OCI-LY7 (cell line): ENCODE measurements at regions not wholly inside any gene's neighbourhood (a gene's known extent, or its start where the extent isn't known, plus 50 kb on each side); places are given as distances from the start of the nearest gene placed in this dataset.

Experiments
- BruUV-seq: library from RNA; stranded (reverse); fragments of 400-500 nt; replicated peaks from 2 replicates; lab custom pipeline; 2021; lab: Mats Ljungman, UMichigan
- CTCF ChIA-PET: fragments of 300-600 bp; sonication (Branson Sonifier 250); formaldehyde crosslinking; loops from one replicate; lab custom pipeline; 2022; ENCODE audit warnings: antibody characterized with exemption; ENCODE audit not compliant: unreplicated experiment; lab: Charles Lee
- POLR2A ChIA-PET: fragments of 300-600 bp; sonication (Branson Sonifier 250); formaldehyde crosslinking; loops from one replicate; lab custom pipeline; 2022; ENCODE audit warnings: antibody characterized with exemption; lab: Charles Lee
- DNase-seq: peaks from one replicate; pipeline ENCODE4 v3.0.0-alpha.2; 2015; ENCODE audit warnings: low spot score
- H2AFZ ChIP-seq: fragments of 200-600 bp; sonication (generic), shearing (Covaris generic); 2 replicates; pipeline ENCODE4 v1.6.1; 2014; ENCODE audit warnings: mild to moderate bottlenecking, antibody characterized with exemption, low read length, moderate library complexity
- H3K27ac ChIP-seq: fragments of 200-600 bp; sonication (generic); 2 replicates; pipeline ENCODE4 v1.5.1; 2014; ENCODE audit warnings: mixed run types, low read depth, mild to moderate bottlenecking, moderate library complexity, low read length, inconsistent platforms; ENCODE audit not compliant: poor library complexity, severe bottlenecking
- H3K36me3 ChIP-seq: fragments of 200-600 bp; sonication (generic); 2 replicates; pipeline ENCODE4 v1.6.1; 2014; ENCODE audit warnings: mild to moderate bottlenecking, antibody characterized with exemption, low read length, moderate library complexity, mixed read lengths; ENCODE audit not compliant: insufficient read depth
- H3K4me1 ChIP-seq: fragments of 200-600 bp; sonication (generic); 2 replicates; pipeline ENCODE4 v1.5.1; 2014; ENCODE audit warnings: mild to moderate bottlenecking, low read length; ENCODE audit not compliant: insufficient read depth, poor library complexity, severe bottlenecking
- H3K4me2 ChIP-seq: fragments of 200-600 bp; sonication (generic); 2 replicates; pipeline ENCODE4 v1.6.1; 2014; ENCODE audit warnings: mild to moderate bottlenecking, low read length
- H3K4me3 ChIP-seq: fragments of 200-600 bp; sonication (generic); 2 replicates; pipeline ENCODE4 v1.5.1; 2014; ENCODE audit warnings: mild to moderate bottlenecking, low read depth, low read length; ENCODE audit not compliant: poor library complexity, severe bottlenecking
- H3K79me2 ChIP-seq: fragments of 200-600 bp; sonication (generic); 2 replicates; pipeline ENCODE4 v1.6.1; 2016; ENCODE audit warnings: low read depth, mild to moderate bottlenecking, low read length, moderate library complexity, mixed read lengths; ENCODE audit not compliant: insufficient read depth
- H3K9me2 ChIP-seq: fragments of 200-600 bp; sonication (generic); 2 replicates; pipeline ENCODE4 v1.6.1; 2016; ENCODE audit warnings: mild to moderate bottlenecking, low read length, mixed read lengths; ENCODE audit not compliant: insufficient read depth
- H3K9me3 ChIP-seq: fragments of 200-600 bp; sonication (generic); 2 replicates; pipeline ENCODE4 v1.6.1; 2014; ENCODE audit warnings: mild to moderate bottlenecking, mixed run types, low read length, mixed read lengths
- H4K20me1 ChIP-seq: fragments of 200-600 bp; sonication (generic); 2 replicates; pipeline ENCODE4 v1.6.1; 2014; ENCODE audit warnings: mild to moderate bottlenecking, antibody characterized with exemption, low read length, moderate library complexity, mixed read lengths; ENCODE audit not compliant: insufficient read depth
- CTCF ChIP-seq: fragments of 200-600 bp; sonication (generic); conservative IDR thresholded peaks from 2 replicates; pipeline ENCODE4 v1.5.1; 2014; ENCODE audit warnings: mild to moderate bottlenecking, antibody characterized with exemption, low read length, moderate library complexity, mixed read lengths
- EZH2phosphoT487 ChIP-seq: fragments of 200-600 bp; sonication (generic); IDR thresholded peaks from 2 replicates; pipeline ENCODE4 v1.6.1; 2018; ENCODE audit warnings: low read depth, borderline replicate concordance, mild to moderate bottlenecking, mixed run types, antibody characterized with exemption, low read length, moderate library complexity, mixed read lengths
- intact Hi-C: fragments of 100-400 bp; cut with micrococcal nuclease; formaldehyde crosslinking; loops from one replicate; pipeline ENCODE4 v1.10.0; 2022; ENCODE audit not compliant: unreplicated experiment

GRCh38 chr17:34715504-34715903 is 136.1 kb downstream of the TMEM132E start:
- Histone ChIP-seq H3K9me2 (no peaks in the 10 kb centered on the region), H3K4me1 (no peaks in the 10 kb centered on the region), H3K36me3 (no peaks in the 10 kb centered on the region), H3K79me2 (no peaks in the 10 kb centered on the region), H3K9me3 (no peaks in the 10 kb centered on the region), H3K4me3 (no peak overlapping the region), H4K20me1 (no peaks in the 10 kb centered on the region), H3K4me2 (no peak overlapping the region), H3K27ac (no peak overlapping the region), H2AFZ (no peak overlapping the region)
- intact Hi-C loops = no loop called here
- no peak for TF ChIP-seq CTCF
- TF ChIP-seq EZH2phosphoT487 = no peak
- CTCF ChIA-PET = no interaction called here
- no TSS peak for BruUV-seq
- DNase-seq = no peak
- POLR2A ChIA-PET = no interaction called here

- Histone ChIP-seq H3K36me3 (no peaks in the 10 kb centered on the region), H2AFZ (no peak overlapping the region), H3K4me1 (no peaks in the 10 kb centered on the region), H3K9me3 (no peaks in the 10 kb centered on the region), H3K79me2 (no peaks in the 10 kb centered on the region), H3K4me2 (no peak overlapping the region), H4K20me1 (no peaks in the 10 kb centered on the region), H3K9me2 (no peaks in the 10 kb centered on the region), H3K4me3 (no peak overlapping the region), H3K27ac (no peak overlapping the region)
- TF ChIP-seq EZH2phosphoT487 = no peak
- TF ChIP-seq CTCF = no peak
- no TSS peak for BruUV-seq
- intact Hi-C loops = no loop called here
- ChIA-PET POLR2A (no interaction called here), CTCF (no interaction called here)
- DNase-seq = no peak
These were observed 135.4 kb downstream of the TMEM132E start for GRCh38 chr17:34714475-34715410.

GRCh38 chr17:34713687-34714086 is 134.3 kb downstream of the TMEM132E start:
- H3K27ac ChIP-seq = no peak overlapping the region
- H3K9me2 ChIP-seq = no peaks in the 10 kb centered on the region
- no peak for DNase-seq
- H3K4me3 ChIP-seq = no peak overlapping the region
- no peak overlapping the region for H3K4me2 ChIP-seq
- intact Hi-C loops = no loop called here
- H4K20me1 ChIP-seq = no peaks in the 10 kb centered on the region
- no peaks in the 10 kb centered on the region for H3K36me3 ChIP-seq
- no peaks in the 10 kb centered on the region for H3K79me2 ChIP-seq
- no peak overlapping the region for H2AFZ ChIP-seq
- POLR2A ChIA-PET = no interaction called here
- H3K4me1 ChIP-seq = no peaks in the 10 kb centered on the region
- no peaks in the 10 kb centered on the region for H3K9me3 ChIP-seq
- CTCF ChIA-PET = no interaction called here
- TF ChIP-seq CTCF (no peak), EZH2phosphoT487 (no peak)
- BruUV-seq = no TSS peak
